Stimulated activated CD4-positive, alpha-beta T cell treated with anti-CD3 and anti-CD28 coated beads, Interleukin-15, amount 100 ng/mL, for 1 hour (primary cell): ENCODE measurements at regions not wholly inside any gene's neighbourhood (a gene's known extent, or its start where the extent isn't known, plus 50 kb on each side); places are given as distances from the start of the nearest gene placed in this dataset.

Experiments
- DNase-seq, 2 donors: peaks; one replicate each; pipeline ENCODE4 v3.0.0-alpha.2; 2020; ENCODE audit warnings: low read depth in 1 of 2, low spot score in 1 of 2

DNA sequence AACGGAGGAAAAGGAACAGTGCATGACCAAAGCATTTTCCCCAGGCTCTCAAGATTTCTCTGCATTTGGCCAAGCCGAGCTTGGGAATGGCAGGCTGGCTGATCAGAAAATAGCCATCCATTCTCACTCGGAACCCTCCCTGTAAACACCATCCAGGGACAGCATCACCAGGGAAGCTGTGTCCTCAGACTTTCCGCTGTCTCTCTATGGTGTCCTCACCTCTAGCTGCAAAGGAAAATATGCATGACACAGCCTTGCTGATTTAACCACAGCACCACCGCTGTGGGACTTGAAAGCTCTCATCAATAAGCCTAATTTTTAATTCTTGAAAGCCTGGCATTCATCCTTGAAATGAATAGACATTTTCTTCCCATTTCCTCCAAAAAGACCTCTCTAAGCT, 311.7 kb downstream of the EIPR1 start:
- no peak for DNase-seq

DNA sequence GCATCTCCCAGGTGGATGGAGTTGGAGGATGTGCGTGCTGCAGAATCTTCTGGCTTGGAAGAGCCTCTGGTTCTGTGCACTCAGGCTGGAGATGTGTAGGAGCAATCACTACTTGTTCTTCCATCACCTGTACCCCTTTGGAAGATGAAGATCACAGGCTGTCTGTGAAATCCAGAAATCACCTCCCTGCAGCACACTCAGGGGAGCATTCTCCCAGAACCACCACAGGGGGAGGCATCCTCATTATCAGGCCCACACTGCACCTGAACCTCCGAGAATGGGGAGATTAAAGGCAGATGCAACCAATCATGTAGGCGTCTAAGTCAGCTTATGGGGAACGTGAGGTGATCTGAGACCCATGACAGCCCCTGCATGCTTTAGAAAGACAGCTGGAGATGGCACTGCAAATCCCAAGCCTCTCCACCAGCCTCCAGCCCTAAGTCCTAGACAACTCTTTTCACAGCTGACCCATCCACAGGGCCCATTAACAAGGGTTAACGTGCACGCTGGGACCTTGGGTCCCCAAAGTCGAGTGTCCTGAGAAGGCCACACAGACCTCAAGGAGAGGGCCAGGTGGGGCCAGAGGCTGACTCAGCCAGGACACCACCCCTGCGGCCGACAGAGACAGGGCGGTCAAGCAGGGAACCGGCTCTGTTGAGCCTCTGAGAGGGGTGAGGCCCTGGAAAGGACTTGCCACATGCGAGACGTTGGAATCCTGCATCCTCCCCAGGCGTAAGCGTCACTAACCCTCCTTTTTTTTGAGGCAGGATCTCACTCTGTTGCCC, 314.9 kb downstream of the EIPR1 start:
- DNase-seq = no peak

DNA sequence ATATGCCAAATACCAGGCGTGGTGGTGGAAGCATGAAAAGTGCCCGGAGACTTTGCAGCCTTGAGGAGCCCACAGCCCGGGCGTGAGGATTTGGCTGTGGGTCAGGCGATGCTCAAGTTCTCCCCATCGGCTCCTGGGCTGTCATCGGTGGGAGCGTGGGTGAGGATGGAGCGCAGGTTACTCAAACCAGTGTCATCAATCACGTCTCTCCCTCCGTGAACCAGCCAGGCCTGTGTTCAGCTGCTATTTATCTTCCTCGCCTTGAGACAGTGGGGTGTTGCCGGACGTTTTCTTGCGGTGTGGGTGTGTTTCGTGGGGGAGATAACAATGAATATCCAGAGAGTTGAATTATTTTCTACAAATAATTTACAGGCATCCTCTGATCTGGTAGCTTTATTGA, 317.6 kb downstream of the EIPR1 start:
- DNase-seq = no peak

DNA sequence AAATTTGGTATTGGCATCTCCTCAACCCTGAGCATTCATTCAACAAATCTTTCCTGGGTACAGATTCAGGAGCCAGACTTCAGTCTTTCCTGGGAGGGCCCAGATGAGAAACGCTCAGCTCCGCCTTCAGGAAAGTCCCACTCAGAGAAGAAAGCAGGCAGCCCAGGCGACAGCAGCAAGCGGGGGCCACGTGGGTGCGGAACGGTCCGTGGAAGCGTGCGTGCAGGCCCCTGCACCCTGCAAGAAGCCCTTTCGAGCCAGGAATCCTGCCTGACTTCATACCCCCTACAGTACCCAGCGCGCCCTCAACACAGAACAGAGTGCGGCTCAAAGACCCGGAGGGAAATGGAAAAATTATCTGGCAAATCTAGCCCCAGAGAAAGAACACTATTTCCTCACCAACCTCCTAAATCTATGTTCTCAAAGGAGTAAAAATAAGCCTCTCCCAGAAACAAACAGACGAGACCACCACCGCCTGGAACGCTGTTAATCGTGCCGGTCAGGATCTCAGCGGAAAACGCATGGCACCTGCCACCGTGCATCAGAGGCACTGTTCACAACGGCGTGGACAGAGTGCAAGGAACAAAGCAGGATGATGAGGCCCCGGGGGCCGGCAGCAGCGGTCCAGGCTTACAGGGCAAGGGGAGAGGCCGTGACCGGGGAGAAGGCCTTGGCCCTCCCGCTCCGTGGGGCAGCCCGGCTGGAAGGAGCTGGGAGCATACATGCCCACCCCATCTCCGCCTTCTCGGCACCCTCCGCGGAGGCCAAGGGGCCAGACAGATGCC, 318.3 kb downstream of the EIPR1 start:
- no peak for DNase-seq

DNA sequence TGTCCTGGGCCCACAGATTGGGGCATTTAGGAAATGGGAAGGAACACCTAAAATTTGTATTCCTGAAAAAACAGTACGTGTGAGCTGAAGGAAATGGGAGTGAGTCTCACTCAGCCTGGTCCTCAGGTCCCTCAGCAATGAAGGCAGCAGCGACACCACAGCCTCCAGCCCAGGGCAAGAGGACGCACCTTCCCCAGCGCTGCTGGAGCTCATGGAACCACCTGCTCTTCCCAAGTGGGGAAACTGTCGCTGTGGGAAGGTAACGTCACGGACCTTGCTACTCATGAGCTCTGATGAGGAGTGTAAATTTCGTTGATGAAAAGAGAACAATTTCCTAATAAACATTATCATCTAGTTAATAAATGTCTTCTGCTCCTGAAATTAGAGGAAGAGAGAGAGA, 323.6 kb downstream of the EIPR1 start:
- no peak for DNase-seq

DNA sequence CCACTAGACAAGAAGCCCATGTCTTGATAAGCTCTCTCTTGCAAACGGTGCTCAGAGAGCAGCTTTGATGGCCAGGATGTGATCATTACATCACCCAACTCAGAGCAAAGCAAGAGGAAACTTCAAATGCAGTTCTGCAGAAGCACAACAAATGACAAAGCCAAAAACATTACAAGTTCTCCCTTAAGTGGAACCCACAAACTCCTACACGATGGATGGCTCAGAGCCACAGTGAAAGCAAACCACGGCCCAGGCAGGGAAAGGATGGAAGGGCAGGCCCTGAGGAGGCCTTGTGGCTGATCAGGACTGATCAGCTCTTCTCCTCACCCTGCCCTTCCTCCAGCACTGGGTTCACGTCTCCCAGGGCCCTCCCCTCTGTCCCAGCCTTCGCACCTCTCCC, 326.4 kb downstream of the EIPR1 start:
- no peak for DNase-seq

DNA sequence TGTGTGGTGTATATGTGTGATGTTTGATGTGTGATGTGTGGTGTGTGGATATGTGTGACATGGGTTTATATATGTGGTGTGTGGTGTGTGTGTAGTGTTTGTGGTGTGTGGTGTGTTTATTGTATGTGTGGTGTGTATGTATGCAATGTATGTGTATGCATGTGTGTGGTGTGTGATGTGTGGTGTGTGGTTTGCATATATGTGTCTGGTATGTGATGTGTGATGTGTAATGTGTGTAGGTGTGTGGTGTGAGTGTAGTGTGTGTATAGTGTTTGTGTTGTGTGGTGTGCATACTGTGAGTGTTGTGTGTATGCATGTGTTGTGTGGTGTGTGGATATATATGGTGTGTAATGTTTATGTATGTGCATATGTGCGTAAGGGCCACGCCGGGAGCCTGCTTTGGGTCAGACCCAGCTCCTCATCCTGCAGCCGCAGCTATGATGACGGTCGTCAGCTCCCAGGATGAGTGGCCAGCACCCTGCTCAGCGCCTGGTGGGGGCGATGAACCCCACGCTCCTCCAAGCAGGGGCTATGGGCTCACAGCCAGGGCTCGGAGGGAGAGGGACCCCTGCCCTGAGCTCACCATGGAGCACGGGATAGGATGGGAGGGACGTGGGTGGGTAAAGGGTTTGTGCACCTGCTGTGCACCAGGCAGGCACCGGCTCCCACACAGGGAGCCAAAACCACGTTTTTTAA, 331.3 kb downstream of the EIPR1 start:
- DNase-seq = no peak

DNA sequence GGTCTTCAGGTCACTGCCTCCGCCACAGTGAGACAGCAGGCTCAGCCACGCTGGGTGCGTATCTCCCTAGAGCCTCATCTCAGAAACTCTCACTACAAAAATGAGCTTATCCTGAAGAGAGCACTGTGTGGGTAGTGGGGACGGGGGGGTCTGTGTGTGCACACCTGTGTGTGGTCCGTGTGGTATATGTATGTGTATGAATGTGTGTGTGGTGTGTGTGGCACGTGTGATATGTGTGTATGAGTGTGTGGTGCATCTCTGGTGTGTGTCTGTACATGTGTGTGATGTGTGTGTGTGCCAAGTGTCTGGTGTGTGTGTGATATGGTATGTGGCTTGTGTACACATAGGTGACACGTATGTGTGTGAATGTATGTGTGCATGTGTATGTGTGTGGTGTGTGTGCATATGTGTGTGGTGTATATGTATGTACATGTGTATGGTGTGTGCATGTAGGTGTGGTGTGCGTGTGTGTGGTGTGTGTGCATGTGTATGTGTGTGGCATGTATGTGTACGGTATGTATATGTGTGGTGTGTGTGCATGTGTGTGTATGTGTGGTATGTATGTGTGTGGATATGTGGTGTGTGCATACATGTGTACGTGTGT, 332.2 kb downstream of the EIPR1 start:
- no peak for DNase-seq

DNA sequence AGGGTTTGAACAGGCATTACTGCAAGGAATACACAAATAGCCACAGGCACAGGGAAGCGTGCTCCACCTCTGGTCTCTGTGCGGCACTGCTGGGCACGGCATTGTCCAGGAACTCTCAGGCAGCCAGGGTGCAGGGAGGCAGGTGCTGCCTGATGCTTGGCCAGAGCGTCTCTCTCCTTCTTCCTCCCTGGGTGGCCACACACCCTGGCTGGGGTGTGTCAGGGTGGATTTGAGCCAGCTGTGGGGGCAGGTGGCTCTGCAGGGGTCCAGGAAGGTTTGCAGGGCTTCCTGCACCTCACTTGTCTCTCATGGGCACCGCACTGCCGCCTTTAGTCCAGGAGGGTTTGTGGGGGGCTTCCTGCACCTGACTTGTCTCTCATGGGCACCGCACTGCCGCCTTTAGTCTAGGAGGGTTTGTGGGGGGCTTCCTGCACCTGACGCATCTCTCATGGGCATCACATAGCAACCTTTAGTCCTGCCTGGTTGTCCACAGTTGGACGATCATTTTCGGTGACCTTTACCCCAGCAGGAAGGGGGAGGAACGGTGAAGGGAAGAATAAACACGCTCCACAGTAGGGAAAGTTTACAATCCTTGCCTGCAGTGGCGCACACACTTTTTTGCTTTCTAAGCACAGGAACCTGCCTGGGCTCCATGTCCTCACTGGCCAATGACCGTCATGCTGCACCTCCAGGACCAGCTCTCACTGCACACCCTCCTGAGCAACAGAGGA, 332.9 kb downstream of the EIPR1 start:
- no peak for DNase-seq

DNA sequence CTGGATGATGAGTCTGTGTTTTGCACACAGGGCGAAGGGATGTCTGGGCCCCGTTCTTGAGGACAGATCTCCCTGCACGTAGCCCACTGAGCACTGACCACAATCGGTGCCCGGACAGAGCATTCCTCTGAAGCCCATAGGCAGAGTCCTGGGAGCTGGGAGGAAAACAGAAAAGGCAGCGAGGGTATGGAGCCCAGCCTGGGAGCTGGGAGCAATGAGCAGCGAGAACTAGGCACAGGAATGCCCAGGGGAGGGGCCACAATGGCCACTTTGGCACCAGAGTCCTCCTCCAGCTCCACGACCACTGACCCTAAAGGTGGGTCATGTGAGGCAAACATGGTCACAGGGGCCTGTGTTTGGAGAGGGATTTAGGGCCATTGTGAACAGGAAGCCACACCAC, 333.9 kb downstream of the EIPR1 start:
- no peak for DNase-seq

DNA sequence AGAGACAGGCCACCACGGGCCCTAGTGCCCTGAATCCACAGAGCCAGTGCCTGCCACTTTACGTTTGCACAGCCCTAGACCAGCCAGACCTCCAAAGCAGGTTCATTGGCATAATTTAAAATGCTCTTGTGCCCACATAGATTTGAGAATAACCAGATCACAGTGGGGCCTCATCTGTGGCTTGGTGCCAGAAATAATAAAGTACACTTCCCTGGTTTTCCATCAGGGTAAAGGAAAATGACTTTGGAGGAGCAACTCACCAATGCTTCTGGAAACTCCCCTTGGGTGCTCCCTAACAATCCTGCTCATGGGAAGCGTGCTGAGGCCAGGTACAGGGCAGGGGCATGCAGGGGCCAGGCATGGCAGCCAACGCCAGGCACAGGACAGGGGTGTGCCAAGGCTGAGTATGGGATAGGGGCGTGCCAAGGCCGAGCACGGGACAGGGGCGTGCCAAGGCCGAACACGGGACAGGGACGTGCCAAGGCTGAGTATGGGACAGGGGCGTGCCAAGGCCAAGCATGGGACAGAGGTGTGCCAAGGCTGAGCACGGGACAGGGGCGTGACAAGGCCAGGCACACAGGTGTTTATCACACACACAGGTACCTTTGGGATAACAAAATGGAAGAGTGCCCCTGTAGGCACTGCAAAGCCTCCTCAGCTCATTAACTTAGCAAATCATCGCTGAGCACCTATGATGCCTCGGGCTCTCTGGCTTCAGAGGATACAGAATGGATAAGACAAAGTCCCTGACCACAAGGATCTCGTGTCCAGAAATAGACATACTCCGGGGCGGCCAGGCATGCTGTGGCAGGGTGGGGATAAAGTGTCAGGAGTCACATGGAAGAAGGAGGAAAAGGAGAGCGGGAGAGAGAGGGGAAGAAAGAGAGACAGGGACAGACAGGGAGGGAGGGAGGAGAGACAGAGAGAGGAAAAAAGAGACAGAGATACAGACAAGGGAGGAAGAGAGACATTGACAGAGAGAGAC, 334.7 kb downstream of the EIPR1 start:
- DNase-seq = no peak

DNA sequence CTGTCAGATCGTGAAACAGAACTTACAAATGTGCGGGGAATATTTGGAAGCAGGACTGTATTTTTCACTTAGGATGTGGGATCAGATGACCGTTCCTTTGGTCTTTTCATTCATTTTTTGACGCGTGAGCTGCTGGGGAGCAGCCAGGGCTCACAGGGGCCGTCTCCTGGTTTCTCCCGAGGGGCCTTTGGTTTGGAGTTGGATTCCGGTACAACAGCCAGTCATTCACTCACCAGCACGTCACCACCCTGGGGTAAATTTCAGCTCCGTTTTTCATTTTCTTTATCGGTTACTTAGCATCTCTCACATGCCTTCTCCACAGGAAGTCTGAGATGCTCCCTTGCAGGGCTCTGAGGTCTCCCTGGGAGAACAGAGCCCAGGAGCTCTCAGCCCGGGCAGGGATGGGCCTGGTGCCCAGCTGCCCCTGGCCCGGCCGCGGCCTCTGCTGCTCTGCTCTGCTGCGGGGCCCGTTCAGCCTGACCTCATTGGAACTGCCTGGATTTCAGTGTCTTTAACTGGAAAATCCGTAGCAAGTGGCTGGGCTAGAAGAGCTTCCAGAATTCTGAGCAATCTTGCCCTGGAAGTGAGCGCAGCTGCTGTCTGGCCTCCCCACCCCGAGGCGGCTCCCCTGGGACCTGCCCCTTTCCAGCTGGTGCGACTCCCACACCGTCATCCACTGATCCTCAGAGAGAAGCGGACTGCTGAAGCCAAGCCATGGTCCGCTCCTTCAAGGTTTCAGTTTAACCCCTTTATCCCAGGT, 335.6 kb downstream of the EIPR1 start:
- DNase-seq = no peak

DNA sequence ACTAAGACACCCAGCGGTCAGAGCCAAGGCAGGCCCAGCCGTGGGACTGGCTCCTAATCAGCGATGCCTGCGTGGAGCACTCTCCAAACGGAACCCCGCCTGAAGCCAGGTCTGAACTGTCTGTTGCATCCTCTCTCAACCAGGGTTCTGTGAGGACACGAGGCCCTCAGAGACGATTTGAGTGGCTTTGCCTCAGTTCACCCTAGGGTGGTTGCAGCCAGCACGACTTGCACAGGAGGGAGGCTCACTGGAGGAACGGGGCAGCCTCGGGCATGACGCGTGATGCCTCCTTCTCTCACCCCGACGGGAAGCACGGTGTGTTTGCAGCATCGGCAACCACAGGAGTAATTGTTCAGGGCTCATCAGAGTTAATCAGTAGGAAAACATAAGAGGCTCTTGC, 336.4 kb downstream of the EIPR1 start:
- no peak for DNase-seq

DNA sequence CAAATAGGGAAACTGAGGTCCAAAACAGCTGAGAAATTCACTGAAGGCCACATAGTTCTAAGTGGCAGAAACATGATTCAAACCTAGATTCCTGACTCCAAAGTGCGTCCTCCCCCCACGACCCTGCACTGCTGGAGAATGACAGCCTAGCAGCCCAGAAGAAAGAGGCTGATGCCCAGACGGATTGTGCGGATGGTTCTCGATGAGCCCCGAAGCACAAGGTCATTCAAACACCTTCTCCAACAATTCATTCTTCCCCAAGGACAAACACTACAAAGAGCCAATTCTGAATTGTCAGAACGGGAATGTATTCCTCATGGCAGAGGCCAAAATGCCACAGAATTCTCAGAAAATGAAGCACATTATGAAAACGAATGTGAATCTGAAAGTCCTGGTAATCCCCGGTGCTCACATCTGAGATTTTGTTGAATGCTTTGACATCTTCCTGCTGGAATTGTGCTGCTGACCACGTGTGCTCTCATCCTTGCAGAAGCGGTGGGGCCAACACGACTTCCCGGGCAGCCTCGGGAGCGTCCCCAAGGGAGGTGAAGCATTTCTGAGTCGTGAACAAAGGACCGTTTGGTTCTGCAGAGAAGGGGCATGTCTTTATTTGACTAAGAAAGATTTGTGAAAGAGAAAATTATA, 337.0 kb downstream of the EIPR1 start:
- DNase-seq = no peak

DNA sequence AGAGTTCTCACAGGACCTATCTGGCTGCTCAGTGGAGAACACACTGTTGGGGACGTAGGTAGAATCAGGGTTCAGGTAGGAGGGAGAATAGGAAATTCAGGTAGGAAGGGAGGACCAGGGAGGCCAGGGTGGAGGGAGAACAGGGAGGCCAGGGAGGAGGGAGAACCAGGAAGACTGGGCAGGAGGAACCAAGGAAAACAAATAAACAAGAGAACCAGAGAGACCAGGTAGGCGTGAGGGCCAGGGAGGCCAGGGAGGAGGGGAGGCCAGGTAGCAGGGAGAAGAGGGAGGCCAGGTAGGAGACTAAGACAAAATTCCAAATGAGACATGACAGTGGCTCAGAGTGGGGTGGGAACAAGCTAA, 337.6 kb downstream of the EIPR1 start:
- no peak for DNase-seq

DNA sequence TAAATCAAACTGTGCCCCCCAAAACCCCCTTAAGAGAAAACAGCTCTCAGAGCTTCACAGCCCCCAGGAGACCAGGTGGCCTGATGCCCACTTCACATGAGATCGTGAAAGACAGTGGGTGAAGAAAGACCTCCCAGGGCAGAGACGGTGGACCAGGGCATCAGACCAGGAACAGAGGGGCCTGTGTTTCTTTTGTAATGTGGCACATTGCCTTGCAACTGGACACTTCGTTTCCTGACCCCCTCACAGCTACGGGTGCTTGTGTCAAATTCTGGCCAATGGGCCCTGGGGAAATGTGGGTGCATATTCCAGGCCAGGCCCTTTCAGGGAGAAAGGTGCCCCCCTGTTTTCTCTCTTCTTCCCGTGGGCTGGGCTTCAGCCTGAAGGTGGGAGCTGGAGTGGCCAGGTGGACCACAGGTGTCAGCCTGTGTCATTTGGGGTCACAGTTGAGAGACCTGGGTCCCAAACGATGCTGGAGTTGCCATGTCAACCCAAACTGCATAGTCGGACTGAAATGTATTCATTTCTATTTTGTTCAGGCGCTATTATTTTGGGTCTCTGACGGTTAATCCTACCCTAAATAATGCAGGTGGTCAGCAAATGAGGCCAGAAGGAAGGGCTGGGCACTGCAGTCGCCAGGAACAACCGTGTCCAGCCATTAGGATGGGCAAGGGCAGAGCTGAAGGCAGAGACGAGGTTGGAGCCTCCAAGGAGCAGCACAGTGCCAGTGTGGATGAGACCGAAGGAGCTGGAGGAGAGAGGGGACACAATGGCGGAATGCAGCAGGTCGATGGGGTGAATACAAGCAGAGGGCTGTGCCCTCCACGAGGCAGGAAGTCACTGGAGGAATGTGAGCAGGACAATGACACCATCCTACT, 338.2 kb downstream of the EIPR1 start:
- no peak for DNase-seq

DNA sequence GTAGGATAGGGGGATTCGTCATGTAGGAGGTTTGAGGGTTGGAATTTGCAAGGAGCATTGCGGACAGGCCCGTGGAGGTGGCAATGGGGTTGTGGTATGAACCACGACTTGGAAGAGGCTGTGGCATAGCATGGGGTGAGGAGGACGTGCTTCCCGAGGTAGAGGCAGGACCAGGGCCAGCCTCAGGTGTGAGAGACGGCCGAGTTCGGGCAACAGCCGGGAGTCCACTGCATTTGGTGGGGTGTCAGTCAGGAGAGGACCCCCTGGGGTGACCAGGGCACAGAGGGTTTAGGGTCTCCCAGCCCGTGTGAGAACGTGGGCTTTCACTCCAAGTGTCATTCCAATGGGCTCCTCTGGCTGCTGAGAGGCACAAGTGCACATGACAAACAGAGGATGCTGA, 339.0 kb downstream of the EIPR1 start:
- no peak for DNase-seq
